Neural progenitor cell (in vitro differentiated cells): ENCODE measurements at regions not wholly inside any gene's neighbourhood (a gene's known extent, or its start where the extent isn't known, plus 50 kb on each side); places are given as distances from the start of the nearest gene placed in this dataset.

ENCODE experiments used
- CTCF ChIP-seq: fragments of 200-600 bp; sonication (generic); IDR thresholded peaks from 2 replicates; pipeline ENCODE4 v1.5.1; 2017; ENCODE audit warnings: antibody characterized with exemption, mild to moderate bottlenecking
- EZH2 ChIP-seq: fragments of 200-600 bp; sonication (generic); IDR thresholded peaks from 2 replicates; pipeline ENCODE4 v1.6.1; 2017; ENCODE audit warnings: antibody characterized with exemption, mild to moderate bottlenecking, moderate library complexity

- TF ChIP-seq CTCF, result no peak
- TF ChIP-seq EZH2, result no peak
Measured at GRCh38 chr3:118292841-118293240, 741.8 kb downstream of the IGSF11 start.
